HG03175 (cell line): ENCODE measurements at regions not wholly inside any gene's neighbourhood (a gene's known extent, or its start where the extent isn't known, plus 50 kb on each side); places are given as distances from the start of the nearest gene placed in this dataset.
"Not testable (repeated sequence)": the region's sequence is repeated elsewhere in the genome, so short reads cannot be mapped to it uniquely, and the experiment has no call there.

ENCODE experiments used
- ATAC-seq: cut with Tn5 transposase; IDR thresholded peaks from one replicate; pipeline ENCODE4 v1.9.1; 2021; ENCODE audit warnings: mild to moderate bottlenecking, moderate library complexity; ENCODE audit not compliant: unreplicated experiment

- ATAC-seq: no peak
These were observed 174.8 kb downstream of the PDGFRA start for GRCh38 chr4:54403700-54404453.

DNA sequence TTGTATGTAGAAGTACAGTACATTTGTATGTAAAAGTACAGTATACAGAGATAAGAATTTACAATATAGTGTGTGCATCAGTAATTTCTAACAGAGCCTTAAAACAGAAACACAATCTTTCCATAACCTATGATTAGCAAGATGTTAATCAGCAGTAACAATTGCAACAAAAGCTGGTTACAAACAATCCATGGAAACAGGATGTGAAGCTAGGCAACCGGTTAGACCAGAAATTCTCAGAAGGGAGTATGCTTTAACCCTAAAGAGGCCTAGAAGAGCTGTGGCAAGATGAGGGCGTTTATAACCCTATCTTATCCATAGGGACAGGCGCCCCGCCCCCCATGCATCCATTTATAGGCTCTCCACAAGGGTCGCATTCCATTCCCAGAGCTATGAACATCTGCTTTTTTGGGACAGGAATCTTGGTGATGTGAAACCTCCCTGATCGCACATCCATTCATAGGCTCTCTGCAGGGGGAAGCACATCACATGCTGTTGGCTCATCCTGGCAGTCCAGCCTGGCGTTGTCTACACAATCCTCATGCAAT, 180.3 kb downstream of the PDGFRA start:
- not testable (repeated sequence) for ATAC-seq

DNA sequence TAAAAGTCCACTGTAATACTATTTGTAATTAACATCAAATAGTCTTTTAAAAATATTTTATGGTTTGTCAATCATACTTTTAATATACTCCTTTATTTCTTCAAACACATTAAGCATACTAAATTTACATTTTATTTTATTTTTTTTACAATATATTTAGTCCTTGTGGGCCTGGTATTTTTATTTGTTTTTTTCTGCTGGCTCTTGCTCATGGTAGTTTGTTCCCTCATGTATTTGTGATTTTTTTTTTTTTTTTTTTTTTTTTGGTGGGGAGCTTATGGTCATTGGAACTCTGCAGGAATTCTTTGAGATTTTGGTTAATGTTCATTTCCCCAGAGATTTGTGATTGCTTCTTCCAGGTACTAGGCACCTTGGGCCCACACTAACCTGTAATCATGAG, 185.5 kb downstream of the PDGFRA start:
- ATAC-seq: no peak

GRCh38 chr4:54417476-54417875, 188.4 kb downstream of the PDGFRA start:
- ATAC-seq: no peak

DNA sequence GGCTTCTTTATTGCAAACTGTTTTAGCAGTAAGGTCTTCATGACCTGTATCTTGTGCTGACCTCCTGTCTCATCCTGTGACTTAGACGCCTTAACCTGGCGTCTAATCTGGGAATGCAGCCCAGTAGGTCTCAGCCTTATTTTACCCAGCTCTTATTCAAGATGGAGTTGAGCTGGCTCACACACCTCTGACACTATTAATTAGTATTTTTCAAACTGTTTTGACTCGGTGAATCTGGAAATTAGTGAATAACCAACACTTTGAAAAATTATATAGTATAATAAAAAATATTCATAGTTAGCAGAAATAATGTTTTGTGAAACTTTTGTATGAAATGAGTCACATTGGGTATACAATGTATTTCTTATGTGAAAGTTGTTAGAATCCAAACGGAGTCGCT, 189.4 kb downstream of the PDGFRA start:
- no peak for ATAC-seq

DNA sequence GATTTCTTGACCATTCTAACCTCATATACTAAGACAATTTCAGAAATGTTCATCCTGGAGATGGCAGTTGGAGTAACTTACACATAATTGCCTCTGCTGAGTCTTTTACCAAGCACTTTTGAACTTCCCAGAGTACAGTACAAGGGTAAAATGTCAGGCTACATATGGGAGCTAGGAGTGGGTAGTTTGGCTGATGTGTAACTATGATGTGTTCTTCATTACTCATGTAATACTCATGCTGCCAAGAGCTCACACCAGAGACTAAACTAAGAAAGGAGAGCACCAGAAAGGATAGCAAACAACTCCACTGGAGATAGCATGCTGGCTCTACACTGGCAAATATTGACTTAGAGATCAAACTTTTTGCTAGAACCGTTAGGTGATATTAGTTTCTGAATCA, 194.0 kb downstream of the PDGFRA start:
- ATAC-seq: no peak

GRCh38 chr4:54427826-54428225, 198.7 kb downstream of the PDGFRA start:
- no peak for ATAC-seq

DNA sequence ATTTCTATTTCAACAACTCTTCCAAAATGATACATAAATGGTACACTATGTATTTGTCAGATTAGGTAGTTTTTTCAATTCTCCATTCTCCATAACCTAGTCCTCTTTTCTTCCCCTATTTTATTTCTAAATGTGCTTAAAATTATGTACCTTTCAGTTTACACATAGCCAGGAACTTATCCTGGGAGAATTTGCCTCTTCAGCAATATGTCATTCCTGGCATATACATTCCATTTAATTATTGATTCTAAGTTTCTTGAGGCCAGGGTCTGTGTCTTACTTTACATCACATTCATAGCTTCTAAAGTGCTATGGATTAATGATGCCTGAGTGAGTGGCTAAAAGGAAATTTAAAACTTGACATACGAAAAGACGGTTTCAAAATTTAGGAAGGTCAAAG, 199.8 kb downstream of the PDGFRA start:
- ATAC-seq: no peak

DNA sequence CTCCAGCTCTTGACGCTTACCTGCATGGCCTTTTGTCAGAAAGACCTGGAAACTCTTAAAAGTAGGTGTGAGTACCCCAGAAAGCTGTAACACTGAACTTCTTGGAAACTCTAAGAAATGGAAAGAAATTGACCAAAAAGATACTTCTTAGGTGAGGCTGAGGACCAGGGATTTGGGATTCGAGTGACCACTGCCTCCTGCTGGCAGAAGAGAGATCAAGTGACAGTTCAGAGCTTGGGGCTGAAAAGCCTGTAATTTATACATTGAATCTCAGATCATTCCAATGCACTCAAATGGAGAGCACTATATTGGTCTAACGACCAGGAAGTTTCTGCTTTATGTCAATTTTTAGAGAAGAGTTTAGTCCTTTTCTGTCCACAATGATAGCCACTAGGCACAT, 204.6 kb downstream of the PDGFRA start:
- no peak for ATAC-seq

DNA sequence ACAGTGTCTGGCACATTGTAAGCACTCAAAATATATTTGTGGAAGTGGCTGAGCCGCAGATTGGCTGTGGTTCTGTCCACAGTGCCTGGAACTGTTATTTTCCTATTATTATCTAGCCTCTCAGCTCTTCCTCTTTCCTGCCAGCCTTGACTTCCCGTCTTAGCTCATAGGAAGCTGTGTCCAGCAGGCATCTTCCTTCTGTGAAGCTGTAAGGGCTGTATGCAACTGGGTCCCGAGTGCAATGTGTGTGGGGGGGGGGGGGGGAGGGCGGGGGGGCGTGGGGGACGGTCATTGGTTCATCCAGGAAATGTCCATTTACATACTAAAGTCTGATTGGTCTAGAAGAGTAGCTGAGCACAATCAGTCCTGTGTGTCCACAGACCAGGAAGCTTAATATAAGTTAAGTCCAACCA, 210.7 kb downstream of the PDGFRA start:
- no peak for ATAC-seq

GRCh38 chr4:54440394-54441136, 211.5 kb downstream of the PDGFRA start:
- no peak for ATAC-seq

GRCh38 chr4:54445866-54446265, 211.9 kb upstream of the KIT start:
- no peak for ATAC-seq

DNA sequence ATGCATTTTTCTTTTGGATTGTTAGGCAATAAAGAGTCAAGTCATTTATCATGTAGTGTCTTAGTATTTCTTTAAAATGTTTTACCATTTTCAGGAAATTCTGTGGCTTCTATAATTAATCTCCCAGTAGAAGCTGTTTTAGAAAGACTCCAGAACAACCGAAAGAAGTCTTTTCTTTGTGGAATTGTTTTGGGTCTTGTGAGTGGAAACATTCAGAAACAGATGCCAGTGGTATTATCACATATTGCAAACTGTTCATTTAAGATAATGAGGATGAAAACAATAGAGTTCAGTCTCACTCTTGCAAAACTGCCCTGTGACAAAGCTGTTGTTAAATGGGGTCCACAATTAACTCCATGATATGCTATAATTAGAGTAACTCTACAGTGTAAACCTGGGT, 211.2 kb upstream of the KIT start:
- ATAC-seq: no peak

- ATAC-seq: no peak
These were observed 210.5 kb upstream of the KIT start for GRCh38 chr4:54447304-54447703.

DNA sequence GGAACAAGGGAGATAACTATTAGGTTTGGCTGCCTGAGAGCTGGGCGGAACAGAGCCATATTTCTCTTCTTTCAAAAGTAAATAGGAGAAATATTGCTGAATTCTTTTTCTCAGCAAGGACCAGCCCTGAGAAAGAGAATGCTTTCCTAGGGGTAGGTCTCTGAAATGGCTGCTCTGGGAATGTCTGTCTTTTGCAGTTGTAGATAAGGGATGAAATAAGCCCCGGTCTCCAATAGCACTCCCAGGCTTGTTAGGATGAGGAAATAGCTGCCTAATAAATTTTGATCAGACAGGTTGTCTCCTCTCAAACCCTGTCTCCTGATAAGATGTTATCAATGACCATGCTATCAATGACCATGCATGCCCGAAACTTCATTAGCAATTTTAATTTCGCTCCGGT, 207.8 kb upstream of the KIT start:
- ATAC-seq: no peak

- not testable (repeated sequence) for ATAC-seq
These were observed 190.8 kb upstream of the KIT start for GRCh38 chr4:54466960-54467359.

DNA sequence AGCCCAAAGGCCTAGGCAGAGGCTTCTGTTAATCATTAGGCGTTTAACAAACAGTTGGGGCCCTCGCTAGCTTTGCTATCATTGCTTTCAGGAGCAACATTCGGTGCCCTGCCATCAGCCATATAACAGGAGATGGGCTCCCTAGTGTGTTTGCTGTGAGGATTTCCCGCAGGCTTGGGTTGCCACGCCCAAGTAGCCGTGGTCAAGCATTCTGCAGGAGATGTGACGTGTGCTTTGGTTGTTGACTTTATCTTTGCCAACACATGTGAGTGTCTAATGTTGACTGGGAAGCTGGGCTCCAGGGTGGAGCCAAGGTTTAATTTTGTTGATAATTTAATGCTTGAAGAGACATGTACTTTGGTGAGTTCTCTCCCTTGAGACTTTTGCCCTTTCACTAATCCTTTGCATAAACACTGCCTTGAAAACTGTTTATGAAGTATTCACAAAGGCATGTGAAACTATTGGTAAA, 184.6 kb upstream of the KIT start:
- ATAC-seq: no peak

DNA sequence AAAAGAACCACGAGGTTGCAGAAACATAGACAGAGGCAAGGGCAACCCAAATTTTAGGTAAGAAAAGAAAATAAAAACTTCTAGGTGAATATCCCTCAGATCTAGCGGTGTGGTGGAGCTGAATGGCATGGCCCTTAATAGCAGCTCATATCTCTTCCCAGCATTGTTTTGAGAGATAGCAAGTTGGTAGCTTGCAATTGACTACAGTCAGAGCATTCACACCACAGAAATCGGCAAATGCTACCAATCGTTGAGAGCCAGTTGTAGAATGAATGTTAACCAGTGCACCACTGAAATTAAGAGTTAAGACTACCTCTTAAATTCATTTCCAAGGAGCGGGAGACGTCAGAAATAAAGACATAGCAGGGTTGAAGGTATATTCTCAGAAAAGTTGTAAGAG, 184.0 kb upstream of the KIT start:
- ATAC-seq: no peak

- no peak for ATAC-seq
These were observed 182.2 kb upstream of the KIT start for GRCh38 chr4:54475546-54475945.

- no peak for ATAC-seq
These were observed 175.1 kb upstream of the KIT start for GRCh38 chr4:54482529-54483200.

GRCh38 chr4:54484383-54484782, 173.4 kb upstream of the KIT start:
- no peak for ATAC-seq

- no peak for ATAC-seq
These were observed 170.3 kb upstream of the KIT start for GRCh38 chr4:54487491-54487890.
